GM21515 (cell line): ENCODE measurements at regions not wholly inside any gene's neighbourhood (a gene's known extent, or its start where the extent isn't known, plus 50 kb on each side); places are given as distances from the start of the nearest gene placed in this dataset.

ENCODE experiments used
- ATAC-seq: cut with Tn5 transposase; IDR thresholded peaks from one replicate; pipeline ENCODE4 v1.9.1; 2021; ENCODE audit not compliant: unreplicated experiment

DNA sequence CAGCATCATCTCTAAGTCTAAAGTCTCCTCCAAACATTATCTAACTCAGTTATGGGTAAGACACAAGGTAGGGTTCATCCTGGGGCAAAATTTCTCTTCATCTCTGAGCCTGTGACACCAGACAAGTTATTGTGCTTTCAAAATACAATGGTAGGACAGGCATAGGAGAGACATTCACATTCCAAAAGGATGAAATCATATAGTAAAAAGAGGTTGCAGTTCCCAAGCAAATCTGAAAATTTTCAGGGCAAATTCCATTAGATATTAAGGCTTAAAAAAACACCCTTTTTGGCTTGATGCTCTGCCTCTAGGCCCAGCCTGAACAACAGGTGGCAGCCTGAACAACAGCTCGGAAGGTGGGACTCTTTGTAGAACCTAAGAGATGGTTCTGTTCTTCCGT is 448.3 kb upstream of the SLIT2 start:
- no peak for ATAC-seq

DNA sequence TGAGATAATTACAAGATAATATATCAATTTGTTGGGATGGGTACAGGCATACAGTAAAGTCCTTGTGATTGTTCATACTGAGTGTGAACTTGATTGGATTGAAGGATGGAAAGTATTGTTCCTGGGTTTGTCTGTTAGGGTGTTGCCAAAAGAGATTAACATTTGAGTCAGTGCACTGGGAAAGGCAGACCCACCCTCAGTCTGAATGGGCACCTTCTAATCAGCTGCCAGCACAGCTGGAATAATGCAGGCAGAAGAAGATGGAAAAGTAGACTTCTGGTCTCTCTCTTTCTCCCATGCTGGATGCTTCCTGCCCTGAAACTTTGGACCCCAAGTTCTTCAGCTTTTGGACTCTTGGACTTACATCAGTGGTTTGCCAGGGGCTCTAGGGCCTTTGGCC is 457.9 kb upstream of the SLIT2 start:
- ATAC-seq, result no peak

DNA sequence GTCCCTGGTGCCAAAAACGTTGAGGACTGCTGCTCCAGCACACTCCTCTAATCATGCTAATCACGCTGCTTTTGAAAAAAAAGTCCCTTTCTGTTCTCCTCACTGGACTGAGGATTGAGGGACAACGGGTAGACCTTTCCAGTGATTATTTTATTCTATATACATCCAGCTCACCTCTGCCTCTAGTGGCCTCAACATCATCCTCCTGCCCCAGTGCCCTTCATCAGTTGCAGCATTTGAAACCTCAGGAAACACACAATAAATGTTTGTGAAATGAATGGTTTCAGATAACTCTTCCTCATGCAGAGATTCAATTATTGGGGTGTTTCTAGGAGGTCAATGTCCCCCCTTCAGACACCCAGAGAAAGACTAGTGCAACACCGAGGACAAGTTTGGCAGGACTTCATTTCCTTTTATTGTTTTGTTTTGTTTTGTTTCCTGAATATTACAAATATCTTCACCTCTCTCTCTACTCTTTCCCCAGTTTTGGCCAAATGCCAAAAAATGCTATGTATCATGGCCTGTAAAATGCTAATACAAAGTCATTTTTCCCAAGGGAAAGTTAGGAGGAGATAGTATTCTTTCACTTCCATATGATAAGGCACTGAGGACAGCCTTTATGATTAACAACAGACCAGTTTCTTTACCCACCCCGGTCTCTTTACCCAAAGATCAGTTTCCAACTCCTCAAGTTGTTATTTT is 460.1 kb upstream of the SLIT2 start:
- ATAC-seq, result no peak

DNA sequence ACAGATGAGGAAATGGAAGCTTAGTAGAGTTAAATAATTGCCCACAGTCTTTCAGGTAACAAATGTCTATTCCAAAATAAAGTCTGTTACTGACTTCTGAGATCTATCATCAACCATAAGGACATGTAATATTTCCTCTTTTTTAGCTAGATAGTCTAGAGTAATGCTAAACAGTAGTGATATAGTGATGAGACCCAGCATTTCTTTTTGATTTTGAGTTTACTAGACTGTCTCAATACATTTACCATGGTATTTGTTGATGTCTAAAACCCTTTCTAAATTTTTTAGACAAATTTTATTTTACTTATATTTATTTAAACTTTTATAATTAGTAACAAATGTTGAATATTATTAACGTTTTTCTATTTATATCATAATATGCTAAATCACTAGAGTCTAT is 465.1 kb upstream of the SLIT2 start:
- ATAC-seq, result no peak

DNA sequence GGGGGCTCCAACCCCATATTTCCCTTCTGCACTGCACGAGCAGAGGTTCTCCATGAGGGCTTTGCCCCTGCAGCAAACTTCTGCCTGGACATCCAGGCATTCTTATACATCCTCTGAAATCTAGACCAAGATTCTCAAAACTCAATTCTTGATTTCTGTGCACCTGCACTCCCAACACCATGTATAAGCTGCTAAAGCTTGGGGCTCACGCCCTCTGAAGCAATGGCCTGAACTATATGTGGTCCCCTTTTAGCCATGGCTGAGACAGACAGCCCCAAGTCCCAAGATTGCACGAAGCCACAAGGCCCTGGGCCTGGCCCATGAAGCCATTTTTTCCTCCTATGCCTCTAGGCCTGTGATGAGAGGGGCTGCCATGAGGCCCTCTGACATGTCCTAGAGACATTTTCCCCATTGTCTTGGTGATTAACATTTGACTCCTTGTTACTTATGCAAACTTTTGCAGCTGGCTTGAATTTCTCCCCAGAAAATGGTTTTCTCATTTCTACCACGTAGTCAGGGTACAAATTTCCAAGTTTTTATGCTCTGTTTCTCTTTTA is 468.0 kb upstream of the SLIT2 start:
- no peak for ATAC-seq

DNA sequence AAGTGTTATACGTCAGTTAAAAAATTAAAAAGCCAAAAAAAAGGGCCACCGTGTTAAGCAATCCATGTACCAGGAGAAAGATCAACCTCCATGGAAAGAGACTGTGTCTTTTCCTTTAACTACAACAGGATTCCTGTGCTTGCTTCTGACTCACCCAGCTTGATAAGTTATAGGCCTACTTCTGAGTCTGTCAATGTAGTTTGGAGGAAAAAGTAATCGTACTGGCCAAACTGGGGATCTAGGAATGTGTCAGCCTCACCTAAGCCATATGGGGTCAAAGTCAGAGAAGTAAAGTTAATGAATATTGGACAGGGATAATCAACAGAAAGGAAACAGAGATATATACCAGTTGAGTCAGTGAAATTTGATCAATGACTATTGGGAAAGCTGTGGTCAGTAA is 470.8 kb upstream of the SLIT2 start:
- ATAC-seq, result no peak

DNA sequence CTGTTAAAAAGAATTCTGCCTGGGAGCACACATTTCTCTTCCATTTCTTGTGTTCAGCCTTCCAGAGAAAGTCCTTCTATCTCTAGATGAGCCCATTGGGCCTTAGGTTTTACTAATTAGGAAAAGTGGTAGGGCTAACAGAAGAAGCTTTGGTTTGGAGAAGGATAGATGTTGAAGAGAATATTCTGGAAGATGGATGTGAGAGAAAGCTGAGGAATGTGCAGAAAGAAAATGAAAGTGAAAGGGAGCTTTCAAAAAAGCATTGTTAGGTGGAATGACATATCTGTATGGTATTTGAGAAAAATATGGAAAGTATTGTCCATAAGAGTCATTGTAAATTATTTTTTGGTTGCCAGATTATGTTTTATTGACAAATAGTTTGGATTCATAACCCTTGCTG is 474.8 kb upstream of the SLIT2 start:
- ATAC-seq, result no peak

DNA sequence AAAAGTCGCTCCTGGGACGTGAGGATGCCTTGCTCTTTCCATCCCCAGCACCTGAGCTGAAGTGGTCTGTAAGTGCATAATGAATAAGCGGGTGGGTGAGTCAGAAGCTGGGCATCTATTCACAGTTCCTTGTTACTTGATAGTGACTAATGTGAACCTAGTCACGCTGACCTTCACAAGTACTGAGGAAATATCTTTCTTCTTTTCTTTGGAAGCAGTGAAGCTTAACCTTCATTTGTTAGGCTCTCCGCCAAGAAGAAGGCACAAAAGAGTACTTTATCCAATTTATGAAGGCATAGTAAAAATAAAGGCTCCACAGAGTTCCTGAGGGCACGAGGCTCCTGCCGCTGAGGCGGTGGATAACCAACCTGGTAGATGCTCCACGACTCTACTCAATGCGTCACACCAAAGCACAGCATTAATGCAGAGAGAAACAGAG is 475.7 kb upstream of the SLIT2 start:
- ATAC-seq, result no peak

DNA sequence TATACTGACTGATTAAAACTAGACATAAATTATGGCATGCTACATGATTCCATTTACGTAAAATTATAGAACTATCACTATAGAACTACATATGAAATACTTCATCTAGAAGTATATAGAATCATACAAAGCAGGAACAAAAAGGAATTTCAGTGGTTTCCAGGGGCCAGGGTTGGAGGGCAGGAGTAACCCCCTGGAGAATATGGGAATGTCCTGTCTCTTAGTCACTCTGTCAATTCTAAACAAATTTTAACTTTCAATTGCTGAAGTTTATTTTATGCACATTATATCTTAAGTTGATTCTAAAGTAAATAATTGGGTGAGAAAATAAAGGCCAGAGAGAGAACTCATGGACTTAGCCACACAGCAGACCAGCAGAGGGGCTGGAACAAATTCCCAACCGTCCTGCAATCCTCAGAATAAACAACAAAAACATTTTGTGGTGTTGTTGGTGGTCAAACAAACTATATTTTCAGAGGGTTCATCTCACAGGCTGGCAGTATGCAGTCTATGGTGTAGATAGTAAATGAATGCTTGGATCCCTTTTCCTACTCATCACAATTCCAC is 476.9 kb upstream of the SLIT2 start:
- no peak for ATAC-seq

DNA sequence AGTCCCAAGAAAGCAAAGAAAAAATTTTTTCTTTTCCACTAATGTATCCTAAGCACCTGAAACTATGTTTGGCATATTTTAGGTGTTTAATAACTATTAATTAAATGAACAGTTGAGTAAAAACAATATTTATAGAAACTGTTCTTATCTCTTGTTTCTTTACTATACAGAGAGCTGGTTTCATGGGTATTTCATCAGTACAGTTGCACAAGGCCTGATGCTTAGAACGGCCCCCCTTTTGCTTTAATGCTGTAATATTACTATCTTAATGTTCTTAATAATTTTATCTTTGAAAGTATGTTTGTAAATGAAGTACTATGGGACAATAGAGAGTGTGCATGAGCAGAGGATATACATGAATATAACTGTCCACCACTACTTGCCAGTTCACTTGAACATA is 479.1 kb upstream of the SLIT2 start:
- no peak for ATAC-seq

DNA sequence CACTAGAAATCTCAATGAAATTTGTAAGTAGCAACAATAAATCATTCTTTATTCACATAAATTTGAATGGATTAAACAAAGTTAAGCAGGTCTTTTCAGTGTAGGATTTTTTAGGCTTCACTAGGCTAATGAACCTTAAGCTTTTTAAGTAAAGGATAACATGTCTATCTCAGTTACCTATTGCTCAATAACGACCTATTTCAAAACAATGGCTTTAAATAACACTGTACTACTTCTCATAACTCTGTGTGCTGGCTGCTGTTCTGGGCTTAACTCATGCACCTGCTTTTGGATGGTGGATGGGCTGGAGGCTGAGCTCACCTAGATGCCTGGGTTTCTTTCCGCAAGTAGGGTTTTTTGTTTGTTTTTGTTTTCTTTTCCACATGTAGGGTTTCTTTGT is 495.0 kb upstream of the SLIT2 start:
- no peak for ATAC-seq

DNA sequence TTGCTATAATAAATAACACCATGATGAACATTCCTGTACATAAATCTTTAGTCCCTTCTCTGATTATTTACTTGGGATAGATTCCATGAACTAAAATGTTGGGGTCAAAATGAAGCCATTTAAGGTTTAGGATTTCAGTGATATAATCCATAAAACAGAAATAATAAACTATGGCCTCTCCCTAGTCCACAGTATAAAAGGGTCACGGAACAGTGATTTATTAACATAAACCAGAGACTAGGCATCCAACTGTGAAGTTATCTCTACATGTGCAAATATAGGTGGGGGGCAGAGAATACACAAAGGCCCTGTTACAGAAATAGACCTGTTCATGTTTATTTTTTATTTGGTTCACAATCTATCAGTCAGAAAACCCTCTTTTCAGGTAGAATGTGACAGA is 499.1 kb upstream of the SLIT2 start:
- ATAC-seq, result no peak

DNA sequence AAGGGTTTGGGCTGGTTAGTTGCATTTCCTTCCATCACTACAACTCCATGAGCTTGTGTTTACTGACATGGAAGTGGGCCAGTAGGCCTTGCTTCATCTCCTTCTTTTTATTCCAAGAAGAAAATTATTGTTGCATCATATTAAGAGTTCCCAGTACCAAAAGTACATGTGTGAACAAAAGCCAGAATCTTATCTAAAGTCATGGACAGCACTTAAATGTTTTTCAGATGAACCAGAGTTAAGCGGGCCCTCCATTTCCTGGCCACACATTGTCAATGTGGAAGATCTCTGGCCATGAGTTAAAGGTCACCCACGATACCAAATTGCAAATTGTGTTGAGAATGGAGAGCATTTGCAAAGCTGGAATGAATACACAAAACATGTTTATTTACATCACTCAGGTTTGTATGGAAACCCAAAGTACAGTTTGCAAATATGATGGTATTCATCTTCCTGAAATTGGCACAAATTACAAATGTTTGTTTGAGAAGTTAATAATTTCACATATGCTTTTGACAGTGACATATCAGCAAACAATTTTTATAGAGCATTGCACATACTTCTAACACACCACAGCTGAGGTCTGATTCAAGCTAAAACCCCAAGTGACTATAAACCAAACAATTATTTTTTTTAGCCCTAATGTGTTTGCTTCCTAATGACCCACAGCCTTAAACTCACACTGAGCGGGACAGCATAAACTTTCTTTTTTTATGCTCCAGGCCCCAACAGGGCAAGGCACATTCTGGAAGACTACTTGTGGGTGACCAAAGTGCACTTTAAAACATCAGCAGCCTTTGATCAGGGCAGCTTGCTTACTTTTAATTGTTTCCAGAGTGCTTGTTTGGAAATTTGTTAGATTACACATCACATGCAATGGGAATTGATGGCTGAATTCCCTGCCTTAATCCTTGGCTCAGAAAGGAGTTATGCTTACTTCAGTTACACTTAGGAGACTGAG is 502.9 kb upstream of the SLIT2 start:
- no peak for ATAC-seq

DNA sequence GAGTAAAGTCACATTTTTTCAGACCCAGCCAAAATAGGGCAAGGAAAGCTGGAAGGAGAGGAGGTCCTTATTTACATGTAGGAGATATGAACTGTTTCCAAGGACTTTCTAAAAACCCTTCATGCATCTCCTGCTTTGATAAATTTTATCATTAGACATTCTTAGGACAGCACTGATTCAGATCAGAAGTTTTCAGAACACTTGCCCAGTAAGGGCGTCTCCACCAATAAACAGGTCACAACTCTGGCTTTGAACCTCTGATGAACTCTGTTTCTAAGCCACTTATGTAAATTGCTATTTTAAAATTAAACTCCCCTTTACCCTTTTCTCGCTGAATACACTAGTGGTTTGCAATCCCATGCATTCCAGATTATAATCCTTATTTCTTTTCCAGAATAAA is 505.3 kb upstream of the SLIT2 start:
- ATAC-seq, result no peak

DNA sequence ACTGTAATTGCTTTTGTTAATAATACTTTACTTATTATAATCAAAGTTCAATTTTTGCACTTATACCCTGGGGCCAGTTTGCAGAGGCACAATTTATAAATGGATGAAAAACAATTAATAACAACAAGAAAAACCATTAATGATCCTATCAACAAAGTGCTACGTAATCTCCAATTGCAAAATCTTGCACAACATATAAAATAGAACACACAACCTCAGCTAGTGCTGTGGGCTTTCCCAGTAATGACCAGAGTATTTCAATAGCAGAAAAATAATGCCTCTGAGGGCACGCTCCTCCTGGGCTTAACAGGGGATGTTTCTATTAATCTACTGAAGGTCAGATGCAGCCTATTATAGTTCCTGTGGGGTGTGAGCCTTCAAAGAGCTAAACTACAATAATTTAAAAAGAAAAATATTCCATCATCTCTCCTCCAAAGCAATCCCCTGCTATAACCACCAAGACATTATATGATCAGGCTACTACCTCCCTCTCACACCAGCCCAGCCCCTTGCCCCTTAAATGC is 508.5 kb upstream of the SLIT2 start:
- ATAC-seq, result no peak

DNA sequence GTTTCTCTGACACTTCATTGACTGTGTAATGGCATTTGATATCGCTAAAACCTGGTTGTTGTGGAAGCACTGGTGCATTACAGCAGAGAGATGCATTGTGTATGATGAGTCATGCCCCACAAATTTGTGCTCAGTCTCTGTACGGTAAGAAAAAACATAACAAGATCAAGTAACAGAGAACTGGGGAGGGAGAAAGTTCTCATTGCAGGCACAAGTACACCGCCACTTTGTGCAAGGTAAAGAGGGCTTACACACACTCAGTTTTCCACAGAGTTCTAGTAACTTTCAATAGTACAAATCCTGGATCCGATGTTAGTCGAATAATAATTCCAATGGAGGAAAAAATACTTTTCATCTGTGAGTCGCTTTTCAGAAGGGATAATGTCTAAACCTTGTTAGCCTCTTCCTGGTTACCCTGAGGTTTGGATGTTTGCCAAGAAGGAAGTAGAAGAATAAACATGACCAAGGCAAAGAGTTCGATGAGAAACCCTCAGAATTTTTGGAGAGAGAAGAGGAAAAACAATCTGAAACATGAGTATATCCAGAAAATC is 512.5 kb upstream of the SLIT2 start:
- no peak for ATAC-seq

DNA sequence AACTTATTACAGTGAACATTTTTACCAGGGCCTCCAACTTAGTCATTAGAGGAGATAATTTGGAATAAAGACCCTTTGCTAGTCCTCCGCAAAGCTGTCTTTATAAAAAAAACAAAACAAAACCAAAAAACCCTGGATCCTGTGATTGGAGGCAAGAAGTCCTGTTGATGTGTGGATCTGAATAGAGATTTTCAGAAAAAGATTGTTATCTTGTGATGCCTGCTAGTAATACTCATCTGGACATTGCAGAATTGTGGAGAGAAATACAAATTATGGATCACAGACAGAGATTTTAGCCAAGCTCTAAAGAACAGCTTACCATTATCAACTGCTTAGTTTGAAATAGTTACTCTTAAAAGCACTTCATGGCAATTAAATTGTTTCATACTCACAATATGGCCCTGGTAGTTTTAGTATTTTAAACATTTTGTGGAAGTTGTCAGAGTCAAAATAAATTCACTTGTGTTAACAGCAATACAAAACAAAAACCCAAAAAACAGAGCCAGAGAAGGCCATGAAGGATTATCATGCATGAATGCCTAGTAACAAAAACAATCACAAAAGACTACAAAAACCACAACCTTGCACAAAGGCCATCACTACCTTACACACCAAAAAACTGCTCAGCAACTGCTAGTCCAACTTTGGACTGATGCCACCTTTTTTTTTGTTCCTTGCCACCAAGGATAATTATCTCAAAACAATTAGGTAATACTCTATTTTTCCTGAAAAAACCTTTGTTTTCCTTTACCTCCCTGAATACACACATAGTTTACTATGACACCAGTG is 514.5 kb upstream of the SLIT2 start:
- ATAC-seq, result no peak

DNA sequence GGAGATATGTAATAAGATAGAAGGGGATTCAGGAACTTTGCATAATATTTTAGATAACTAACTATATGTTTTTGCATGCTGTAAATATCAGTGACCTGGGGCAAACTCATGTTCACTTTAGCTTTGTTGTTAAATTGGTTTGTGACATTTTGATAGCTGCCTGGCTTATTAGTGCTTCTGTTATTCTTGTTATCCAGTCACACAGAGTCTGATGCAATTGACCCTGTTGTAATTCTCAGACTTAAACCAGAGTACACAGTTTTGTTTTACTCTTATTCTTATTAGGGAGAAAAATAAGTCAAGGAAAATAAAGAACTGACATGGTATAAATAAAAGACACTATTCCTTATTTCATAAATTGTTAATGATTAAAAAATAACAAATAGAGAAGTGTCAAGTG is 516.7 kb upstream of the SLIT2 start:
- no peak for ATAC-seq

DNA sequence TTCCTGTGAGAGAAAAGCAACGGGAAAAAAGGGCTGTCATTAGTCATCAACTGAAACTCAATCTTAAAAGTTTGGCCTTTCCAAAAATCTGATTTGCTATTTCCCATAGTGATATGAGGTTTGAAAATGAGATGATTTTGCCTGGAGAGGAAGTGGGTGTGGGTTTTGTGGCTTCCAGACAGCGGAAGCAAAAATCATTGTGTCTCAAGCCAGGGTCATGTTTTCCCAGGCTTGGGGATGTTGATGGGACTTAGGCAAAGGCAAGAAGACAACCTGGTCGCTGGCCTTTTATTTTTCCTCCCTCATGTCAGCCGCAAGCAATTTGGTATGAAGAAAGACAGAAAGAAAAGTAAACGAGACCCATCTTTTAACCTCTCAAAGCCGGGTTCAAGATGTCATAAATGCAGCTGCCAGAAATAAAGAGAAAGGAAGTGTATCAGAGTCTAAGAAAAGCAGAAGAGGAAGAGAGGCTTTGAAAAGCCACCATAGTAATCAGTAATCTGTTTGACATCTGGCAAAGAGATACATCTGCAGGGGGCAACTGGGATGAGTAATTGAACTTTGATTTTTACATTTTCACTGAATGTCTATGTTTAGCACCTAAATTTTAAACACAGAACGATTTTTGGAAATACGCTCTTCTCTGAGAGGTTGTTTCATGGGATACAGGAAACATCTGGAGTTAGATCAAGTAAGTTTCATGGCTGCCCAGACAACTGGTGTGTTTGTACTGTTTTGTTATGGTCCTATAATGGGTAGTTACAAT is 521.6 kb upstream of the SLIT2 start:
- ATAC-seq, result no peak

DNA sequence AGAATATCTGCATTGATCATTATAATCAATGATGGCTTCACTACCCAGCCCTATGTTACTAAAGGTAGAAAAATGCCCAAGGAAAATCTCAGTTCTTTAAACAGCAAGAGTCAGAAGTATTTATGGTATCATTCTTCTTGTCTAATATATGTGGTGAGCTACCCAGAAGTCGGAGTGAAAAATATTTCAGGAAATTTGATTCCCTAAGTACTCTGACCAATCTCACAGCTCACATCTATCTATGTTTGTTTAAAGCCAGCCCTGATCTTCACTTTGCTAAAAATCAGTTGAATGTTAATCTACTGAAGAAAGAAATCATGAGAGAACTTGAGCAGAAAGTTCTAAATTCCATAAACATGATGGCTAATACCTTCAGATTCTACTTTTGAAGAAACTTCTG is 522.9 kb upstream of the SLIT2 start:
- ATAC-seq, result no peak
